ENCODE measurements at regions not wholly inside any gene's neighbourhood (a gene's known extent, or its start where the extent isn't known, plus 50 kb on each side); places are given as distances from the start of the nearest gene placed in this dataset.

- TF ChIP-seq, protein P1, sequence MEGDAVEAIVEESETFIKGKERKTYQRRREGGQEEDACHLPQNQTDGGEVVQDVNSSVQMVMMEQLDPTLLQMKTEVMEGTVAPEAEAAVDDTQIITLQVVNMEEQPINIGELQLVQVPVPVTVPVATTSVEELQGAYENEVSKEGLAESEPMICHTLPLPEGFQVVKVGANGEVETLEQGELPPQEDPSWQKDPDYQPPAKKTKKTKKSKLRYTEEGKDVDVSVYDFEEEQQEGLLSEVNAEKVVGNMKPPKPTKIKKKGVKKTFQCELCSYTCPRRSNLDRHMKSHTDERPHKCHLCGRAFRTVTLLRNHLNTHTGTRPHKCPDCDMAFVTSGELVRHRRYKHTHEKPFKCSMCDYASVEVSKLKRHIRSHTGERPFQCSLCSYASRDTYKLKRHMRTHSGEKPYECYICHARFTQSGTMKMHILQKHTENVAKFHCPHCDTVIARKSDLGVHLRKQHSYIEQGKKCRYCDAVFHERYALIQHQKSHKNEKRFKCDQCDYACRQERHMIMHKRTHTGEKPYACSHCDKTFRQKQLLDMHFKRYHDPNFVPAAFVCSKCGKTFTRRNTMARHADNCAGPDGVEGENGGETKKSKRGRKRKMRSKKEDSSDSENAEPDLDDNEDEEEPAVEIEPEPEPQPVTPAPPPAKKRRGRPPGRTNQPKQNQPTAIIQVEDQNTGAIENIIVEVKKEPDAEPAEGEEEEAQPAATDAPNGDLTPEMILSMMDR (IDR thresholded peaks at IDR 0.05), result no peak
- TF ChIP-seq POLR2AphosphoS5 (IDR thresholded peaks at IDR 0.05), result no peak
Measured at GRCh38 chr5:106873568-106873967, 797.2 kb downstream of the EFNA5 start.
